Common myeloid progenitor, CD34-positive (primary cell): ENCODE measurements at regions not wholly inside any gene's neighbourhood (a gene's known extent, or its start where the extent isn't known, plus 50 kb on each side); places are given as distances from the start of the nearest gene placed in this dataset.

ENCODE experiments used
- CTCF ChIA-PET: fragments of 350-600 bp; sonication (Branson Sonifier 250); formaldehyde crosslinking; loops from one replicate; lab custom pipeline; 2021; ENCODE audit warnings: antibody characterized with exemption; lab: Charles Lee
- POLR2A ChIA-PET: fragments of 350-600 bp; sonication (Branson Sonifier 250); formaldehyde crosslinking; loops from one replicate; lab custom pipeline; 2021; ENCODE audit warnings: antibody characterized with exemption; lab: Charles Lee
- DNase-seq, 3 donors: peaks; one replicate each; pipeline versions ENCODE4 v3.0.0 to v3.0.0-alpha.2; 2013
- H3K27ac ChIP-seq, 2 experiments: 1 replicate in 1 of 2; 2 replicates in 1 of 2; pipeline ENCODE4 v1.7.0; 2013; ENCODE audit warnings: inconsistent platforms in 2 of 2, low read length in 2 of 2, mild to moderate bottlenecking in 2 of 2, low read depth in 1 of 2, moderate library complexity in 1 of 2; ENCODE audit not compliant: severe bottlenecking in 2 of 2, insufficient read depth in 1 of 2, poor library complexity in 1 of 2
- H3K27me3 ChIP-seq, 5 experiments: replicated peaks in 2 of 5; 1 replicate in 3 of 5; 2 replicates in 2 of 5; pipeline versions ENCODE4 v1.6.1 to v1.7.0; 2013; ENCODE audit warnings: low read length in 4 of 5, mild to moderate bottlenecking in 2 of 5, moderate library complexity in 2 of 5, inconsistent platforms in 1 of 5; ENCODE audit not compliant: insufficient read depth in 5 of 5, control insufficient read depth in 4 of 5
- H3K36me3 ChIP-seq, 4 experiments: 1 replicate in 2 of 4; 2 replicates in 2 of 4; pipeline versions ENCODE4 v1.6.1 to v1.7.0; 2013; ENCODE audit warnings: low read length in 3 of 4, control low read depth in 1 of 4, mild to moderate bottlenecking in 1 of 4; ENCODE audit not compliant: control insufficient read depth in 4 of 4, insufficient read depth in 4 of 4
- H3K4me1 ChIP-seq, 4 experiments: 1 replicate in 3 of 4; 2 replicates in 1 of 4; pipeline versions ENCODE4 v1.6.1 to v1.7.1; 2013; ENCODE audit warnings: low read length in 3 of 4, mild to moderate bottlenecking in 3 of 4, control low read depth in 1 of 4, inconsistent platforms in 1 of 4, moderate library complexity in 1 of 4; ENCODE audit not compliant: control insufficient read depth in 4 of 4, insufficient read depth in 4 of 4; ENCODE audit errors: control extremely low read depth in 1 of 4
- H3K4me3 ChIP-seq, 7 experiments: 1 replicate in 4 of 7; 2 replicates in 3 of 7; pipeline versions ENCODE4 v1.5.1 to v1.7.0; 2013; ENCODE audit warnings: mild to moderate bottlenecking in 7 of 7, low read length in 6 of 7, moderate library complexity in 6 of 7, inconsistent platforms in 2 of 7, low read depth in 2 of 7, control low read depth in 1 of 7; ENCODE audit not compliant: insufficient read depth in 4 of 7, control insufficient read depth in 1 of 7; ENCODE audit errors: extremely low read depth in 1 of 7
- H3K9me3 ChIP-seq, 5 experiments: 1 replicate in 4 of 5; 2 replicates in 1 of 5; pipeline versions ENCODE4 v1.6.1 to v1.7.1; 2013; ENCODE audit warnings: low read length in 4 of 5, mild to moderate bottlenecking in 2 of 5, inconsistent platforms in 1 of 5, low read depth in 1 of 5, moderate library complexity in 1 of 5; ENCODE audit not compliant: control insufficient read depth in 4 of 5, insufficient read depth in 2 of 5; ENCODE audit errors: control extremely low read depth in 1 of 5
- WGBS: methylation state at CpG from one replicate; pipeline ENCODE4 v1.1.5; 2013; ENCODE audit not compliant: insufficient coverage; 5-methylcytosine and 5-hydroxymethylcytosine counted together

GRCh38 chr15:37537802-37538201, 396.6 kb upstream of the TMCO5A start:
- no CpG with 5 or more reads among the region's 1 CpG for WGBS
- Histone ChIP-seq H3K27me3 (no peaks in the 10 kb centered on the region), H3K27ac (no peak overlapping the region), H3K36me3 (no peaks in the 10 kb centered on the region), H3K4me3 (no peak overlapping the region), H3K9me3 (peaks cover 0 to 6% (median 0%) of the 10 kb centered on the region in 5 experiments), H3K4me1 (no peaks in the 10 kb centered on the region)
- CTCF ChIA-PET: no interaction called here
- POLR2A ChIA-PET: no interaction called here
- no peak for DNase-seq

- ChIA-PET POLR2A (no interaction called here), CTCF (no interaction called here)
- H3K27me3 ChIP-seq: no peaks in the 10 kb centered on the region
- WGBS: no CpG with 5 or more reads among the region's 1 CpG
- H3K4me3 ChIP-seq: no peak overlapping the region
- no peak for DNase-seq
- H3K4me1 ChIP-seq: no peaks in the 10 kb centered on the region
- H3K9me3 ChIP-seq: peaks cover 0 to 5% (median 0%) of the 10 kb centered on the region in 5 experiments
- no peaks in the 10 kb centered on the region for H3K36me3 ChIP-seq
- no peak overlapping the region for H3K27ac ChIP-seq
These were observed 386.3 kb upstream of the TMCO5A start for GRCh38 chr15:37548116-37548515.

- CTCF ChIA-PET: no interaction called here
- Histone ChIP-seq H3K27ac (no peak overlapping the region), H3K4me3 (no peak overlapping the region), H3K4me1 (no peaks in the 10 kb centered on the region), H3K9me3 (peaks cover 0 to 6% (median 0%) of the 10 kb centered on the region in 5 experiments), H3K27me3 (no peaks in the 10 kb centered on the region), H3K36me3 (no peaks in the 10 kb centered on the region)
- 94% methylated on average over 15 of the region's 17 CpGs for WGBS
- POLR2A ChIA-PET: no interaction called here
- DNase-seq: no peak
These were observed 383.9 kb upstream of the TMCO5A start for GRCh38 chr15:37550360-37551024.

GRCh38 chr15:37572401-37572800, 362.0 kb upstream of the TMCO5A start:
- Histone ChIP-seq H3K4me3 (no peak overlapping the region), H3K36me3 (no peaks in the 10 kb centered on the region), H3K27ac (no peak overlapping the region), H3K4me1 (no peaks in the 10 kb centered on the region), H3K27me3 (no peaks in the 10 kb centered on the region), H3K9me3 (no peaks in the 10 kb centered on the region)
- POLR2A ChIA-PET: no interaction called here
- CTCF ChIA-PET: no interaction called here
- DNase-seq: no peak
- WGBS: no CpG with 5 or more reads among the region's 2 CpGs

GRCh38 chr15:37574985-37575384, 359.5 kb upstream of the TMCO5A start:
- ChIA-PET CTCF (no interaction called here), POLR2A (no interaction called here)
- no peak overlapping the region for H3K4me3 ChIP-seq
- no CpG with 5 or more reads among the region's 3 CpGs for WGBS
- DNase-seq: no peak
- no peaks in the 10 kb centered on the region for H3K27me3 ChIP-seq
- no peaks in the 10 kb centered on the region for H3K4me1 ChIP-seq
- H3K9me3 ChIP-seq: no peaks in the 10 kb centered on the region
- H3K36me3 ChIP-seq: no peaks in the 10 kb centered on the region
- no peak overlapping the region for H3K27ac ChIP-seq

- WGBS: no CpG with 5 or more reads among the region's 2 CpGs
- H3K27me3 ChIP-seq: no peaks in the 10 kb centered on the region
- H3K36me3 ChIP-seq: no peaks in the 10 kb centered on the region
- no peak overlapping the region for H3K27ac ChIP-seq
- H3K9me3 ChIP-seq: peaks cover 0 to 3% (median 0%) of the 10 kb centered on the region in 5 experiments
- CTCF ChIA-PET: no interaction called here
- no peaks in the 10 kb centered on the region for H3K4me1 ChIP-seq
- DNase-seq: no peak
- POLR2A ChIA-PET: no interaction called here
- no peak overlapping the region for H3K4me3 ChIP-seq
These were observed 357.5 kb upstream of the TMCO5A start for GRCh38 chr15:37576952-37577351.

GRCh38 chr15:37581866-37582532, 352.4 kb upstream of the TMCO5A start:
- CTCF ChIA-PET: no interaction called here
- WGBS: 97% methylated on average over 23 of the region's 25 CpGs
- Histone ChIP-seq H3K27me3 (no peaks in the 10 kb centered on the region), H3K4me3 (no peak overlapping the region), H3K27ac (no peak overlapping the region), H3K4me1 (no peaks in the 10 kb centered on the region), H3K36me3 (no peaks in the 10 kb centered on the region), H3K9me3 (peaks cover 2 to 16% (median 8%) of the 10 kb centered on the region in 5 experiments)
- POLR2A ChIA-PET: no interaction called here
- no peak for DNase-seq
